ENCODE measurements at regions not wholly inside any gene's neighbourhood (a gene's known extent, or its start where the extent isn't known, plus 50 kb on each side); places are given as distances from the start of the nearest gene placed in this dataset.

GRCh38 chr11:15307619-15308024, 192.9 kb downstream of the INSC start:
- no peak for TF ChIP-seq POLR2A (IDR thresholded peaks at IDR 0.05)
- TF ChIP-seq CTCF (IDR thresholded peaks at IDR 0.05) = no peak
